Astrocyte (in vitro differentiated cells and primary cell): ENCODE measurements at regions not wholly inside any gene's neighbourhood (a gene's known extent, or its start where the extent isn't known, plus 50 kb on each side); places are given as distances from the start of the nearest gene placed in this dataset.

ENCODE experiments used
- EZH2 ChIP-seq: IDR thresholded peaks from 2 replicates; pipeline ENCODE4 v1.6.1; 2012; ENCODE audit warnings: mild to moderate bottlenecking, low read length, inconsistent platforms; ENCODE audit not compliant: insufficient read depth
- TF ChIP-seq, protein P1 (sequence below): IDR thresholded peaks from 2 replicates; pipeline ENCODE4 v1.5.1; 2011; ENCODE audit warnings: low read depth, mild to moderate bottlenecking, inconsistent platforms, low read length, moderate library complexity; ENCODE audit not compliant: insufficient read depth

DNA sequence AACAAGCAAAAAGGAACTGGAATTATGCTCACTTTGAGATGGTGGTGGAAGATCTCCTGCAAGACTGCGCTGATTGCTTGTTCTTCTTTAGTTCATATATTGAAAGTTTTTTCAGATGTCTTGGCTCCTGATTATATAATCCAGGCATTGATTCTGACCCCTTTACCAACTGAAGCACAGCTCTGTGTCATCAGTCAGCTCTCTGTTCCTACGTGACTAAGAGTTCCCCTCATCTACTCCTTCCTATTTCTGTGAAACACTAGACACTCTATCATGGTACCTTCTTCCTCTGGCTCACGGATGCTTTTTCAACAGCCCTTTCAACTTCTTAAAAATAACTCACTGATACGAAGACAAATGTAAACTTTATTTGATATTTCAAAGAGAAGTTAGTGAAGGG lies 788.6 kb downstream of the SOCS6 start:
- TF ChIP-seq, protein P1, sequence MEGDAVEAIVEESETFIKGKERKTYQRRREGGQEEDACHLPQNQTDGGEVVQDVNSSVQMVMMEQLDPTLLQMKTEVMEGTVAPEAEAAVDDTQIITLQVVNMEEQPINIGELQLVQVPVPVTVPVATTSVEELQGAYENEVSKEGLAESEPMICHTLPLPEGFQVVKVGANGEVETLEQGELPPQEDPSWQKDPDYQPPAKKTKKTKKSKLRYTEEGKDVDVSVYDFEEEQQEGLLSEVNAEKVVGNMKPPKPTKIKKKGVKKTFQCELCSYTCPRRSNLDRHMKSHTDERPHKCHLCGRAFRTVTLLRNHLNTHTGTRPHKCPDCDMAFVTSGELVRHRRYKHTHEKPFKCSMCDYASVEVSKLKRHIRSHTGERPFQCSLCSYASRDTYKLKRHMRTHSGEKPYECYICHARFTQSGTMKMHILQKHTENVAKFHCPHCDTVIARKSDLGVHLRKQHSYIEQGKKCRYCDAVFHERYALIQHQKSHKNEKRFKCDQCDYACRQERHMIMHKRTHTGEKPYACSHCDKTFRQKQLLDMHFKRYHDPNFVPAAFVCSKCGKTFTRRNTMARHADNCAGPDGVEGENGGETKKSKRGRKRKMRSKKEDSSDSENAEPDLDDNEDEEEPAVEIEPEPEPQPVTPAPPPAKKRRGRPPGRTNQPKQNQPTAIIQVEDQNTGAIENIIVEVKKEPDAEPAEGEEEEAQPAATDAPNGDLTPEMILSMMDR, result no peak
- TF ChIP-seq EZH2, result no peak
